Stomach (tissue), 8 donors: ENCODE measurements at regions not wholly inside any gene's neighbourhood (a gene's known extent, or its start where the extent isn't known, plus 50 kb on each side); places are given as distances from the start of the nearest gene placed in this dataset.
"Not testable (repeated sequence)": the region's sequence is repeated elsewhere in the genome, so short reads cannot be mapped to it uniquely, and the experiment has no call there.

Experiments used
- DNase-seq, 2 donors: peaks; one replicate each; pipeline versions ENCODE4 v3.0.0 to v3.0.0-alpha.2; 2013 to 2019
- H3K27ac ChIP-seq, 5 donors: fragments of 200-600 bp in 4 of 5; sonication (generic) in 4 of 5; one replicate each; pipeline ENCODE4 v1.5.1; 2013 to 2019; ENCODE audit warnings: mild to moderate bottlenecking in 1 of 5, moderate library complexity in 1 of 5
- H3K27me3 ChIP-seq, 3 donors: fragments of 200-600 bp; sonication (generic); one replicate each; pipeline ENCODE4 v1.5.1; 2017 to 2019; ENCODE audit warnings: mixed run types in 1 of 3
- H3K36me3 ChIP-seq, 4 donors: fragments of 200-600 bp; sonication (generic); 1 replicate in 3 of 4; 2 replicates in 1 of 4; pipeline ENCODE4 v1.5.1; 2016 to 2019
- H3K4me1 ChIP-seq, 4 donors: fragments of 200-600 bp; sonication (generic); one replicate each; pipeline ENCODE4 v1.5.1; 2016 to 2019
- H3K4me3 ChIP-seq, 4 donors: fragments of 200-600 bp; sonication (generic) in 3 of 4; one replicate each; pipeline ENCODE4 v1.5.1; 2016 to 2019; ENCODE audit warnings: mild to moderate bottlenecking in 1 of 4
- H3K9me3 ChIP-seq, 4 donors: fragments of 200-600 bp; sonication (generic); one replicate each; pipeline ENCODE4 v1.5.1; 2016 to 2019
- CTCF ChIP-seq, 7 experiments: fragments of 450-650 bp in 4 of 7; fragments of 200-600 bp in 3 of 7; sonication (generic) in 3 of 7; IDR thresholded peaks; one replicate each; pipeline ENCODE4 v1.5.1; 2016 to 2019; ENCODE audit warnings: antibody characterized with exemption in 7 of 7, control low read depth in 2 of 7, mild to moderate bottlenecking in 1 of 7
- EP300 ChIP-seq: sonication (generic); formaldehyde crosslinking; IDR thresholded peaks from one replicate; pipeline ENCODE4 v1.6.1; 2017; ENCODE audit warnings: antibody characterized with exemption
- POLR2A ChIP-seq, 4 donors: fragments of 450-650 bp; IDR thresholded peaks; one replicate each; pipeline ENCODE4 v1.6.1; 2016; ENCODE audit warnings: antibody characterized with exemption in 4 of 4, control low read depth in 2 of 4, mild to moderate bottlenecking in 1 of 4, moderate library complexity in 1 of 4
- POLR2AphosphoS5 ChIP-seq, 3 donors: sonication (generic); formaldehyde crosslinking; IDR thresholded peaks; one replicate each; pipeline ENCODE4 v1.6.1; 2016; ENCODE audit warnings: antibody characterized with exemption in 3 of 3
- WGBS, 5 donors: extraction: QIAGEN DNeasy Blood & Tissue Kit in 3 of 5; methylation state at CpG; one replicate each; pipeline versions ENCODE4 v1.1.5 to v1.1.7; 2013 to 2018; 5-methylcytosine and 5-hydroxymethylcytosine counted together
- intact Hi-C: fragments of 100-400 bp; cut with DNase I; formaldehyde crosslinking; loops from one replicate; pipeline ENCODE4 v1.15.1; 2023; ENCODE audit warnings: low total_unique reads
- donor health status: healthy with polysubstance abuse.
- donor health status: Bipolar disorder and iron deficiency.
- donor health status: healthy.

GRCh38 chr6:48990739-48991138 is 472.3 kb downstream of the MMUT start:
- intact Hi-C loops, result no loop called here
- no peaks in the 10 kb centered on the region for H3K27me3 ChIP-seq
- H3K4me1 ChIP-seq, result no peaks in the 10 kb centered on the region
- no peak overlapping the region for H3K4me3 ChIP-seq
- 89 to 97% (median 91%) methylated on average over 5 of the region's 5 CpGs for WGBS, 5 donors
- peaks cover 0 to 32% (median 13%) of the 10 kb centered on the region in 4 donors for H3K9me3 ChIP-seq
- no peak for DNase-seq
- H3K36me3 ChIP-seq, result no peaks in the 10 kb centered on the region
- TF ChIP-seq POLR2AphosphoS5 (IDR thresholded peaks at IDR 0.05) (no peak), POLR2A (IDR thresholded peaks at IDR 0.05) (no peak), CTCF (IDR thresholded peaks at IDR 0.05) (no peak), EP300 (no peak)
- no peak overlapping the region for H3K27ac ChIP-seq

- Histone ChIP-seq H3K27ac (no peak overlapping the region), H3K4me1 (no peaks in the 10 kb centered on the region), H3K4me3 (no peak overlapping the region), H3K36me3 (no peaks in the 10 kb centered on the region), H3K9me3 (peaks cover 0 to 49% (median 23%) of the 10 kb centered on the region in 4 donors), H3K27me3 (no peaks in the 10 kb centered on the region)
- intact Hi-C loops, result no loop called here
- TF ChIP-seq EP300 (no peak), POLR2AphosphoS5 (IDR thresholded peaks at IDR 0.05) (no peak), CTCF (IDR thresholded peaks at IDR 0.05) (no peak), POLR2A (IDR thresholded peaks at IDR 0.05) (no peak)
- no peak for DNase-seq
- 74 to 91% (median 81%) methylated on average over 4 of the region's 4 CpGs for WGBS, 5 donors
Observed at GRCh38 chr6:48986845-48987244, 476.2 kb downstream of the MMUT start.

- Histone ChIP-seq H3K4me1 (no peaks in the 10 kb centered on the region), H3K9me3 (peaks cover 0 to 49% (median 23%) of the 10 kb centered on the region in 4 donors), H3K27ac (no peak overlapping the region), H3K27me3 (no peaks in the 10 kb centered on the region), H3K4me3 (no peak overlapping the region), H3K36me3 (no peaks in the 10 kb centered on the region)
- WGBS, 5 donors, result 77 to 90% (median 81%) methylated on average over 2 of the region's 2 CpGs
- TF ChIP-seq POLR2AphosphoS5 (IDR thresholded peaks at IDR 0.05) (no peak), CTCF (IDR thresholded peaks at IDR 0.05) (no peak), EP300 (no peak), POLR2A (IDR thresholded peaks at IDR 0.05) (no peak)
- DNase-seq, result no peak
- intact Hi-C loops, result no loop called here
Observed at GRCh38 chr6:48986105-48986504, 476.9 kb downstream of the MMUT start.

GRCh38 chr6:48985025-48985424 is 478.0 kb downstream of the MMUT start:
- Histone ChIP-seq H3K9me3 (peaks cover 0 to 40% (median 19%) of the 10 kb centered on the region in 4 donors), H3K27me3 (no peaks in the 10 kb centered on the region), H3K27ac (no peak overlapping the region), H3K4me1 (no peaks in the 10 kb centered on the region), H3K36me3 (no peaks in the 10 kb centered on the region), H3K4me3 (no peak overlapping the region)
- intact Hi-C loops, result no loop called here
- TF ChIP-seq POLR2AphosphoS5 (IDR thresholded peaks at IDR 0.05), result no peak
- no peak for TF ChIP-seq CTCF (IDR thresholded peaks at IDR 0.05)
- TF ChIP-seq POLR2A (IDR thresholded peaks at IDR 0.05), result no peak
- no peak for TF ChIP-seq EP300
- DNase-seq, result no peak
- WGBS, 5 donors, result 75 to 87% (median 80%) methylated on average over 6 of the region's 6 CpGs

- DNase-seq, result not testable (repeated sequence)
Observed at GRCh38 chr6:48983968-48984367, 479.1 kb downstream of the MMUT start.

More at GRCh38 chr6:48983968-48984367, 479.1 kb downstream of the MMUT start:
- H3K27ac ChIP-seq, H3K4me3 ChIP-seq, H3K36me3 ChIP-seq, H3K4me1 ChIP-seq, intact Hi-C loops, H3K27me3 ChIP-seq: not testable (repeated sequence)
- 86 to 95% (median 93%) methylated on average over 8 to 20 of the region's 20 CpGs for WGBS, 5 donors
- peaks cover 0 to 34% (median 13%) of the 10 kb centered on the region in 4 donors for H3K9me3 ChIP-seq
